HepG2 (cell line): ENCODE measurements at regions not wholly inside any gene's neighbourhood (a gene's known extent, or its start where the extent isn't known, plus 50 kb on each side); places are given as distances from the start of the nearest gene placed in this dataset.

ENCODE experiments used
- ATAC-seq: fragments of 200-7000 bp; cut with Tn5 transposase; 3 replicates; pipeline ENCODE4 v1.9.1; 2020; ENCODE audit warnings: mild to moderate bottlenecking, moderate library complexity
- BruUV-seq: library from RNA; stranded (reverse); fragments of 400-500 nt; replicated peaks from 2 replicates; lab custom pipeline; 2021; lab: Mats Ljungman, UMichigan
- CTCF ChIA-PET: fragments of 300-600 bp; formaldehyde crosslinking; extraction: SDS; loops from one replicate; lab custom pipeline; 2021; ENCODE audit warnings: low total read pairs, inconsistent platforms, low intra/inter-chr PET ratio; lab: Yijun Ruan, JAX
- POLR2A ChIA-PET: fragments of 350-600 bp; sonication (Branson Sonifier 250); formaldehyde crosslinking; loops from one replicate; lab custom pipeline; 2020; ENCODE audit warnings: antibody characterized with exemption, inconsistent platforms; lab: Yijun Ruan, JAX
- DNase-seq: peaks from one replicate; pipeline ENCODE4 v3.0.0-alpha.2; 2015; ENCODE audit warnings: low spot score
- FAIRE-seq: peaks from 3 replicates; lab custom pipeline; 2011; peaks lifted over from hg19 to GRCh38; lab: Jason Lieb, UNC
- H2AFZ ChIP-seq: one replicate; pipeline ENCODE4 v1.6.1; 2011; ENCODE audit warnings: low read length, inconsistent platforms
- H3K27ac ChIP-seq: fragments of 300-600 bp; 3 replicates; pipeline ENCODE4 v1.8.0; 2011; ENCODE audit warnings: mixed run types, mild to moderate bottlenecking, mixed read lengths, low read length, inconsistent platforms; ENCODE audit not compliant: insufficient read depth; ENCODE audit errors: extremely low read length
- H3K27me3 ChIP-seq, 2 experiments: fragments of 200-600 bp in 1 of 2; 2 replicates in 1 of 2; 3 replicates in 1 of 2; pipeline versions ENCODE4 v1.6.0 to v1.8.0; 2011; ENCODE audit warnings: low read length in 2 of 2, mild to moderate bottlenecking in 2 of 2, moderate library complexity in 2 of 2, inconsistent platforms in 1 of 2; ENCODE audit not compliant: insufficient read depth in 2 of 2, control insufficient read depth in 1 of 2
- H3K36me3 ChIP-seq, 2 experiments: fragments of 200-600 bp in 1 of 2; replicated peaks in 1 of 2; 2 replicates in 1 of 2; 3 replicates in 1 of 2; pipeline versions ENCODE4 v1.5.1 to v1.8.0; 2011; ENCODE audit warnings: low read length in 2 of 2, inconsistent platforms in 1 of 2; ENCODE audit not compliant: insufficient read depth in 2 of 2, control insufficient read depth in 1 of 2
- H3K4me1 ChIP-seq: 2 replicates; pipeline ENCODE4 v1.5.1; 2012; ENCODE audit warnings: low read length, inconsistent platforms; ENCODE audit not compliant: insufficient read depth
- H3K4me2 ChIP-seq: 2 replicates; pipeline ENCODE4 v1.6.0; 2011; ENCODE audit warnings: low read depth, low read length, inconsistent platforms
- H3K4me3 ChIP-seq, 3 experiments: fragments of 200-600 bp in 1 of 3; sonication (generic), shearing (Covaris generic) in 1 of 3; replicated peaks in 1 of 3; 2 replicates each; pipeline ENCODE4 v1.5.1; 2011 to 2016; ENCODE audit warnings: low read length in 3 of 3, inconsistent platforms in 2 of 3, low read depth in 2 of 3, mild to moderate bottlenecking in 2 of 3, control low read depth in 1 of 3, mixed read lengths in 1 of 3; ENCODE audit not compliant: insufficient read depth in 1 of 3
- H3K79me2 ChIP-seq: one replicate; pipeline ENCODE4 v1.6.1; 2011; ENCODE audit warnings: low read length, inconsistent platforms; ENCODE audit not compliant: insufficient read depth
- H3K9ac ChIP-seq: 2 replicates; pipeline ENCODE4 v1.6.0; 2011; ENCODE audit warnings: mild to moderate bottlenecking, low read depth, low read length, inconsistent platforms; ENCODE audit not compliant: insufficient read depth
- H3K9me3 ChIP-seq: 2 replicates; pipeline ENCODE4 v1.5.1; 2012; ENCODE audit warnings: mild to moderate bottlenecking, low read length
- H4K20me1 ChIP-seq: 2 replicates; pipeline ENCODE4 v1.6.0; 2011; ENCODE audit warnings: inconsistent platforms, mild to moderate bottlenecking, low read length, moderate library complexity; ENCODE audit not compliant: insufficient read depth
- CEBPB ChIP-seq: IDR thresholded peaks from 2 replicates; pipeline ENCODE4 v1.6.1; 2011; ENCODE audit warnings: low read depth, low read length, improper control_type of control experiment, borderline replicate concordance
- FOXK1 ChIP-seq: sonication (generic); formaldehyde crosslinking; IDR thresholded peaks from 2 replicates; pipeline ENCODE4 v1.4.0; 2020; ENCODE audit warnings: low read depth, missing genetic modification reagents, borderline replicate concordance
- JUNB ChIP-seq: sonication (generic); formaldehyde crosslinking; IDR thresholded peaks from 2 replicates; pipeline ENCODE4 v1.8.0; 2022; ENCODE audit warnings: missing genetic modification reagents, mild to moderate bottlenecking, borderline replicate concordance
- NR2F1 ChIP-seq, 2 experiments: fragments of 450-650 bp in 1 of 2; formaldehyde crosslinking in 1 of 2; IDR thresholded peaks; 2 replicates each; pipeline versions ENCODE4 v1.5.0 to v1.6.1; 2016 to 2020; ENCODE audit warnings: mild to moderate bottlenecking in 1 of 2, missing compliant biosample characterization in 1 of 2, missing genetic modification reagents in 1 of 2, moderate library complexity in 1 of 2
- SRF ChIP-seq: IDR thresholded peaks from 2 replicates; pipeline ENCODE4 v1.6.1; 2011; ENCODE audit warnings: mild to moderate bottlenecking, low read depth, low read length, moderate library complexity
- ZNF563 ChIP-seq: sonication (generic); formaldehyde crosslinking; IDR thresholded peaks from 2 replicates; pipeline ENCODE4 v1.8.0; 2022; ENCODE audit warnings: mild to moderate bottlenecking, moderate library complexity, missing genetic modification reagents
- ZNF761 ChIP-seq: sonication (generic); formaldehyde crosslinking; conservative IDR thresholded peaks from 2 replicates; pipeline ENCODE4 v1.4.0; 2020; ENCODE audit warnings: mild to moderate bottlenecking, missing genetic modification reagents
- ZNF792 ChIP-seq: IDR thresholded peaks from 2 replicates; pipeline ENCODE4 v1.6.1; 2016
- WGBS: methylation state at CpG from one replicate; pipeline ENCODE4 v1.1.6; 2017; ENCODE audit warnings: low lambda C conversion rate; 5-methylcytosine and 5-hydroxymethylcytosine counted together
- in situ Hi-C: cut with HindIII; loops from 2 replicates; pipeline ENCODE4 v1.10.0; 2017; ENCODE audit warnings: low pct_unique_long_range_greater_than_20kb; ENCODE audit not compliant: extremely low pct_ligation_motif_present
- intact Hi-C: fragments of 100-400 bp; cut with micrococcal nuclease; formaldehyde crosslinking; loops from one replicate; pipeline ENCODE4 v1.10.0; 2022; ENCODE audit not compliant: unreplicated experiment
- TF ChIP-seq, protein P1 (sequence below): sonication (generic); formaldehyde crosslinking; IDR thresholded peaks from 2 replicates; pipeline ENCODE4 v1.5.0; 2020; ENCODE audit warnings: mild to moderate bottlenecking, missing genetic modification reagents
- TF ChIP-seq, protein P2 (sequence below): IDR thresholded peaks from 2 replicates; pipeline ENCODE4 v1.6.1; 2016; ENCODE audit warnings: low read depth, missing genetic modification reagents, missing compliant biosample characterization
- TF ChIP-seq, protein P3 (sequence below): sonication (generic); formaldehyde crosslinking; IDR thresholded peaks from 2 replicates; pipeline ENCODE4 v1.4.0; 2020; ENCODE audit warnings: missing genetic modification reagents, borderline replicate concordance
- TF ChIP-seq, protein P4 (sequence below): sonication (generic); formaldehyde crosslinking; IDR thresholded peaks from 2 replicates; pipeline ENCODE4 v1.4.0; 2020; ENCODE audit warnings: missing genetic modification reagents

DNA sequence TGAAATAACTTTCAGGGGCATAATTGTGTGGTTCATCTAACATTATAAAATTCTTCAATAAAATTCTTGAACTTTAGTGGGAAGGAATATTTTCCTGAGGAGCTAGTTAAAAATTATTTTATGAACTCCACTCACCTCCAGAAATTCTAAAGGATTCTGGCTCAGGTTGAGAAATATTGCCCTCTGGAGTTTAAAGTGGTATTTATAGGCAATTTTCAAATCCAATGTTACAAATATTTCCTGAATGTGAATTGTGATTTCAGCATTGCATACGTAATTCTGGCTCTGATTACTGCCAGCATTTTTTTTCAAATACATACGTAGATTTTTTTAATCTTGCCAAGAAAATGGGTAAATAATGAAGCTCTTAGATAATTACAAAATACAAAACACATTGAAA lies 598.2 kb upstream of the ANO3 start:
- Histone ChIP-seq H3K27ac (no peak overlapping the region), H4K20me1 (no peaks in the 10 kb centered on the region), H3K9ac (no peak overlapping the region), H3K79me2 (no peaks in the 10 kb centered on the region), H3K4me2 (no peak overlapping the region), H3K9me3 (peaks cover 13% of the 10 kb centered on the region; the same call in 1 of the 2 replicates), H3K4me1 (peaks cover 17% of the 10 kb centered on the region), H3K4me3 (no peak overlapping the region), H3K36me3 (no peaks in the 10 kb centered on the region), H2AFZ (no peak overlapping the region), H3K27me3 (no peaks in the 10 kb centered on the region)
- ChIA-PET POLR2A (no interaction called here), CTCF (no interaction called here)
- no peak for ATAC-seq
- FAIRE-seq = no peak
- in situ Hi-C loops (no loop called here), intact Hi-C loops (no loop called here)
- DNase-seq = no peak
- WGBS = 2% methylated on average over 2 of the region's 2 CpGs
- BruUV-seq = no TSS peak
- TF ChIP-seq FOXK1 (CRISPR knock-in tag) (no peak), SRF (no peak), JUNB (no peak), CEBPB (no peak), ZNF563 (CRISPR knock-in tag) (no peak), ZNF761 (CRISPR knock-in tag) (no peak), NR2F1 (CRISPR knock-in tag; IDR thresholded peaks at IDR 0.05) (no peak), ZNF792 (no peak)
- TF ChIP-seq, protein P1, sequence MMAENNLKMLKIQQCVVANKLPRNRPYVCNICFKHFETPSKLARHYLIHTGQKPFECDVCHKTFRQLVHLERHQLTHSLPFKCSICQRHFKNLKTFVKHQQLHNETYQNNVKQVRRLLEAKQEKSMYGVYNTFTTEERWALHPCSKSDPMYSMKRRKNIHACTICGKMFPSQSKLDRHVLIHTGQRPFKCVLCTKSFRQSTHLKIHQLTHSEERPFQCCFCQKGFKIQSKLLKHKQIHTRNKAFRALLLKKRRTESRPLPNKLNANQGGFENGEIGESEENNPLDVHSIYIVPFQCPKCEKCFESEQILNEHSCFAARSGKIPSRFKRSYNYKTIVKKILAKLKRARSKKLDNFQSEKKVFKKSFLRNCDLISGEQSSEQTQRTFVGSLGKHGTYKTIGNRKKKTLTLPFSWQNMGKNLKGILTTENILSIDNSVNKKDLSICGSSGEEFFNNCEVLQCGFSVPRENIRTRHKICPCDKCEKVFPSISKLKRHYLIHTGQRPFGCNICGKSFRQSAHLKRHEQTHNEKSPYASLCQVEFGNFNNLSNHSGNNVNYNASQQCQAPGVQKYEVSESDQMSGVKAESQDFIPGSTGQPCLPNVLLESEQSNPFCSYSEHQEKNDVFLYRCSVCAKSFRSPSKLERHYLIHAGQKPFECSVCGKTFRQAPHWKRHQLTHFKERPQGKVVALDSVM (CRISPR knock-in tag) = no peak
- TF ChIP-seq, protein P2, sequence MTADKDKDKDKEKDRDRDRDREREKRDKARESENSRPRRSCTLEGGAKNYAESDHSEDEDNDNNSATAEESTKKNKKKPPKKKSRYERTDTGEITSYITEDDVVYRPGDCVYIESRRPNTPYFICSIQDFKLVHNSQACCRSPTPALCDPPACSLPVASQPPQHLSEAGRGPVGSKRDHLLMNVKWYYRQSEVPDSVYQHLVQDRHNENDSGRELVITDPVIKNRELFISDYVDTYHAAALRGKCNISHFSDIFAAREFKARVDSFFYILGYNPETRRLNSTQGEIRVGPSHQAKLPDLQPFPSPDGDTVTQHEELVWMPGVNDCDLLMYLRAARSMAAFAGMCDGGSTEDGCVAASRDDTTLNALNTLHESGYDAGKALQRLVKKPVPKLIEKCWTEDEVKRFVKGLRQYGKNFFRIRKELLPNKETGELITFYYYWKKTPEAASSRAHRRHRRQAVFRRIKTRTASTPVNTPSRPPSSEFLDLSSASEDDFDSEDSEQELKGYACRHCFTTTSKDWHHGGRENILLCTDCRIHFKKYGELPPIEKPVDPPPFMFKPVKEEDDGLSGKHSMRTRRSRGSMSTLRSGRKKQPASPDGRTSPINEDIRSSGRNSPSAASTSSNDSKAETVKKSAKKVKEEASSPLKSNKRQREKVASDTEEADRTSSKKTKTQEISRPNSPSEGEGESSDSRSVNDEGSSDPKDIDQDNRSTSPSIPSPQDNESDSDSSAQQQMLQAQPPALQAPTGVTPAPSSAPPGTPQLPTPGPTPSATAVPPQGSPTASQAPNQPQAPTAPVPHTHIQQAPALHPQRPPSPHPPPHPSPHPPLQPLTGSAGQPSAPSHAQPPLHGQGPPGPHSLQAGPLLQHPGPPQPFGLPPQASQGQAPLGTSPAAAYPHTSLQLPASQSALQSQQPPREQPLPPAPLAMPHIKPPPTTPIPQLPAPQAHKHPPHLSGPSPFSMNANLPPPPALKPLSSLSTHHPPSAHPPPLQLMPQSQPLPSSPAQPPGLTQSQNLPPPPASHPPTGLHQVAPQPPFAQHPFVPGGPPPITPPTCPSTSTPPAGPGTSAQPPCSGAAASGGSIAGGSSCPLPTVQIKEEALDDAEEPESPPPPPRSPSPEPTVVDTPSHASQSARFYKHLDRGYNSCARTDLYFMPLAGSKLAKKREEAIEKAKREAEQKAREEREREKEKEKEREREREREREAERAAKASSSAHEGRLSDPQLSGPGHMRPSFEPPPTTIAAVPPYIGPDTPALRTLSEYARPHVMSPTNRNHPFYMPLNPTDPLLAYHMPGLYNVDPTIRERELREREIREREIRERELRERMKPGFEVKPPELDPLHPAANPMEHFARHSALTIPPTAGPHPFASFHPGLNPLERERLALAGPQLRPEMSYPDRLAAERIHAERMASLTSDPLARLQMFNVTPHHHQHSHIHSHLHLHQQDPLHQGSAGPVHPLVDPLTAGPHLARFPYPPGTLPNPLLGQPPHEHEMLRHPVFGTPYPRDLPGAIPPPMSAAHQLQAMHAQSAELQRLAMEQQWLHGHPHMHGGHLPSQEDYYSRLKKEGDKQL (CRISPR knock-in tag) = no peak
- TF ChIP-seq, protein P3, sequence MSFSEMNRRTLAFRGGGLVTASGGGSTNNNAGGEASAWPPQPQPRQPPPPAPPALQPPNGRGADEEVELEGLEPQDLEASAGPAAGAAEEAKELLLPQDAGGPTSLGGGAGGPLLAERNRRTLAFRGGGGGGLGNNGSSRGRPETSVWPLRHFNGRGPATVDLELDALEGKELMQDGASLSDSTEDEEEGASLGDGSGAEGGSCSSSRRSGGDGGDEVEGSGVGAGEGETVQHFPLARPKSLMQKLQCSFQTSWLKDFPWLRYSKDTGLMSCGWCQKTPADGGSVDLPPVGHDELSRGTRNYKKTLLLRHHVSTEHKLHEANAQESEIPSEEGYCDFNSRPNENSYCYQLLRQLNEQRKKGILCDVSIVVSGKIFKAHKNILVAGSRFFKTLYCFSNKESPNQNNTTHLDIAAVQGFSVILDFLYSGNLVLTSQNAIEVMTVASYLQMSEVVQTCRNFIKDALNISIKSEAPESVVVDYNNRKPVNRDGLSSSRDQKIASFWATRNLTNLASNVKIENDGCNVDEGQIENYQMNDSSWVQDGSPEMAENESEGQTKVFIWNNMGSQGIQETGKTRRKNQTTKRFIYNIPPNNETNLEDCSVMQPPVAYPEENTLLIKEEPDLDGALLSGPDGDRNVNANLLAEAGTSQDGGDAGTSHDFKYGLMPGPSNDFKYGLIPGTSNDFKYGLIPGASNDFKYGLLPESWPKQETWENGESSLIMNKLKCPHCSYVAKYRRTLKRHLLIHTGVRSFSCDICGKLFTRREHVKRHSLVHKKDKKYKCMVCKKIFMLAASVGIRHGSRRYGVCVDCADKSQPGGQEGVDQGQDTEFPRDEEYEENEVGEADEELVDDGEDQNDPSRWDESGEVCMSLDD (CRISPR knock-in tag) = no peak
- TF ChIP-seq, protein P4, sequence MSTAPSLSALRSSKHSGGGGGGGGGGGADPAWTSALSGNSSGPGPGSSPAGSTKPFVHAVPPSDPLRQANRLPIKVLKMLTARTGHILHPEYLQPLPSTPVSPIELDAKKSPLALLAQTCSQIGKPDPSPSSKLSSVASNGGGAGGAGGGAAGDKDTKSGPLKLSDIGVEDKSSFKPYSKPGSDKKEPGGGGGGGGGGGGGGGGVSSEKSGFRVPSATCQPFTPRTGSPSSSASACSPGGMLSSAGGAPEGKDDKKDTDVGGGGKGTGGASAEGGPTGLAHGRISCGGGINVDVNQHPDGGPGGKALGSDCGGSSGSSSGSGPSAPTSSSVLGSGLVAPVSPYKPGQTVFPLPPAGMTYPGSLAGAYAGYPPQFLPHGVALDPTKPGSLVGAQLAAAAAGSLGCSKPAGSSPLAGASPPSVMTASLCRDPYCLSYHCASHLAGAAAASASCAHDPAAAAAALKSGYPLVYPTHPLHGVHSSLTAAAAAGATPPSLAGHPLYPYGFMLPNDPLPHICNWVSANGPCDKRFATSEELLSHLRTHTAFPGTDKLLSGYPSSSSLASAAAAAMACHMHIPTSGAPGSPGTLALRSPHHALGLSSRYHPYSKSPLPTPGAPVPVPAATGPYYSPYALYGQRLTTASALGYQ = no peak
